Nephron (organoid): ENCODE measurements at regions not wholly inside any gene's neighbourhood (a gene's known extent, or its start where the extent isn't known, plus 50 kb on each side); places are given as distances from the start of the nearest gene placed in this dataset.

Experiments
- H3K27ac Mint-ChIP-seq, 3 experiments: 2 replicates each; pipeline ENCODE4 v1.8.0; 2020; ENCODE audit warnings: mixed read lengths in 3 of 3, mild to moderate bottlenecking in 2 of 3, moderate library complexity in 1 of 3
- H3K27me3 Mint-ChIP-seq: 2 replicates; pipeline ENCODE4 v1.8.0; 2021; ENCODE audit warnings: low read depth, mild to moderate bottlenecking, moderate library complexity, mixed read lengths
- H3K36me3 Mint-ChIP-seq: 2 replicates; pipeline ENCODE4 v1.8.0; 2020; ENCODE audit warnings: low read depth, mixed read lengths
- H3K4me1 Mint-ChIP-seq: 2 replicates; pipeline ENCODE4 v1.8.0; 2020; ENCODE audit warnings: mixed read lengths
- H3K4me3 Mint-ChIP-seq, 3 experiments: 2 replicates each; pipeline ENCODE4 v1.8.0; 2020; ENCODE audit warnings: mild to moderate bottlenecking in 3 of 3, mixed read lengths in 3 of 3, moderate library complexity in 2 of 3
- H3K9me3 Mint-ChIP-seq: 2 replicates; pipeline ENCODE4 v1.8.0; 2020; ENCODE audit warnings: mixed read lengths
- CTCF ChIP-seq, 3 experiments: fragments of 200-600 bp; sonication (generic); IDR thresholded peaks; one replicate each; pipeline ENCODE4 v1.5.0; 2021; ENCODE audit warnings: antibody characterized with exemption in 3 of 3; ENCODE audit not compliant: unreplicated experiment in 3 of 3

- H3K27ac Mint-ChIP-seq = peak overlapping the region; percentile 16 to 64 (median 55)
- H3K36me3 Mint-ChIP-seq = no peaks in the 10 kb centered on the region
- no peaks in the 10 kb centered on the region for H3K9me3 Mint-ChIP-seq
- peaks cover 51% of the 10 kb centered on the region for H3K4me1 Mint-ChIP-seq
- no peak overlapping the region for H3K4me3 Mint-ChIP-seq
- no peak for TF ChIP-seq CTCF (IDR thresholded peaks at IDR 0.05; ENCODE audit: unreplicated experiment in 3 of 3)
- peaks cover 3% of the 10 kb centered on the region for H3K27me3 Mint-ChIP-seq
Observed at GRCh38 chr1:9453779-9454418, 85.4 kb upstream of the SLC25A33 start.

- Mint-ChIP-seq H3K9me3 (no peaks in the 10 kb centered on the region), H3K27me3 (peaks cover 3% of the 10 kb centered on the region), H3K36me3 (no peaks in the 10 kb centered on the region), H3K4me3 (no peak overlapping the region), H3K4me1 (peaks cover 45% of the 10 kb centered on the region), H3K27ac (peak overlapping the region in 2 of 3 experiments; percentile 16 to 55)
- TF ChIP-seq CTCF (IDR thresholded peaks at IDR 0.05; ENCODE audit: unreplicated experiment in 3 of 3) = no peak
Observed at GRCh38 chr1:9454494-9455066, 84.7 kb upstream of the SLC25A33 start.

- H3K27ac Mint-ChIP-seq = peak overlapping the region; percentile 19 to 88 (median 61)
- peak; percentile 84 to 88 (median 84) for TF ChIP-seq CTCF (IDR thresholded peaks at IDR 0.05; ENCODE audit: unreplicated experiment in 3 of 3)
- no peak overlapping the region for H3K4me3 Mint-ChIP-seq
- peaks cover 3% of the 10 kb centered on the region for H3K27me3 Mint-ChIP-seq
- peaks cover 50% of the 10 kb centered on the region for H3K4me1 Mint-ChIP-seq
- H3K36me3 Mint-ChIP-seq = no peaks in the 10 kb centered on the region
- H3K9me3 Mint-ChIP-seq = no peaks in the 10 kb centered on the region
Observed at GRCh38 chr1:9455487-9456234, 83.6 kb upstream of the SLC25A33 start.

- TF ChIP-seq CTCF (IDR thresholded peaks at IDR 0.05; ENCODE audit: unreplicated experiment in 3 of 3) = no peak
- peaks cover 39% of the 10 kb centered on the region for H3K4me1 Mint-ChIP-seq
- no peak overlapping the region for H3K27ac Mint-ChIP-seq
- no peaks in the 10 kb centered on the region for H3K36me3 Mint-ChIP-seq
- no peak overlapping the region for H3K4me3 Mint-ChIP-seq
- peaks cover 3% of the 10 kb centered on the region for H3K27me3 Mint-ChIP-seq
- no peaks in the 10 kb centered on the region for H3K9me3 Mint-ChIP-seq
Observed at GRCh38 chr1:9456833-9457232, 82.4 kb upstream of the SLC25A33 start.

- Mint-ChIP-seq H3K36me3 (no peaks in the 10 kb centered on the region), H3K27me3 (peaks cover 3% of the 10 kb centered on the region), H3K4me3 (no peak overlapping the region), H3K4me1 (peaks cover 15% of the 10 kb centered on the region), H3K9me3 (no peaks in the 10 kb centered on the region), H3K27ac (peak overlapping the region in 1 of 3 experiments; percentile 25)
- no peak for TF ChIP-seq CTCF (IDR thresholded peaks at IDR 0.05; ENCODE audit: unreplicated experiment in 3 of 3)
Observed at GRCh38 chr1:9459816-9460407, 79.4 kb upstream of the SLC25A33 start.
